PC-9 (cell line): ENCODE measurements at regions not wholly inside any gene's neighbourhood (a gene's known extent, or its start where the extent isn't known, plus 50 kb on each side); places are given as distances from the start of the nearest gene placed in this dataset.

Source experiments
- BruUV-seq: library from RNA; stranded (reverse); fragments of 400-500 nt; replicated peaks from 2 replicates; lab custom pipeline; 2021; lab: Mats Ljungman, UMichigan
- CTCF ChIA-PET: fragments of 300-600 bp; sonication (Branson Sonifier 250); formaldehyde crosslinking; loops from one replicate; lab custom pipeline; 2022; ENCODE audit warnings: antibody characterized with exemption; lab: Charles Lee
- POLR2A ChIA-PET: fragments of 300-600 bp; sonication (Branson Sonifier 250); formaldehyde crosslinking; loops from one replicate; lab custom pipeline; 2022; ENCODE audit warnings: antibody characterized with exemption; ENCODE audit not compliant: unreplicated experiment; lab: Charles Lee
- DNase-seq, 2 experiments: peaks; one replicate each; pipeline versions ENCODE4 v3.0.0 to v3.0.0-alpha.2; 2015 to 2022; ENCODE audit warnings: mixed read lengths in 1 of 2
- H2AFZ ChIP-seq: fragments of 200-600 bp; sonication (generic); 2 replicates; pipeline ENCODE4 v1.8.1; 2017; ENCODE audit warnings: antibody characterized with exemption
- H3F3A ChIP-seq: fragments of 200-600 bp; sonication (generic); 2 replicates; pipeline ENCODE4 v1.8.1; 2017; ENCODE audit warnings: antibody characterized with exemption, mild to moderate bottlenecking, low read depth; ENCODE audit not compliant: insufficient read depth
- H3K27ac ChIP-seq: fragments of 200-600 bp; sonication (generic); 2 replicates; pipeline ENCODE4 v1.6.1; 2016; ENCODE audit warnings: mixed run types
- H3K27me3 ChIP-seq: fragments of 200-600 bp; sonication (generic); 2 replicates; pipeline ENCODE4 v1.6.1; 2016; ENCODE audit warnings: low read depth, mixed run types; ENCODE audit not compliant: insufficient read depth
- H3K36me3 ChIP-seq: fragments of 200-600 bp; sonication (generic); 2 replicates; pipeline ENCODE4 v1.6.1; 2016; ENCODE audit warnings: low read depth, mixed run types
- H3K4me1 ChIP-seq: fragments of 200-600 bp; sonication (generic); replicated peaks from 2 replicates; pipeline ENCODE4 v1.6.1; 2016; ENCODE audit warnings: mixed run types; ENCODE audit not compliant: insufficient read depth
- H3K4me2 ChIP-seq: fragments of 200-600 bp; sonication (generic); 2 replicates; pipeline ENCODE4 v1.6.1; 2017; ENCODE audit warnings: mixed run types
- H3K4me3 ChIP-seq: fragments of 200-600 bp; sonication (generic); 2 replicates; pipeline ENCODE4 v1.6.1; 2016; ENCODE audit warnings: mixed run types
- H3K79me2 ChIP-seq: fragments of 200-600 bp; sonication (generic); 2 replicates; pipeline ENCODE4 v1.6.1; 2017; ENCODE audit warnings: low read depth, mixed run types
- H3K9me2 ChIP-seq: fragments of 200-600 bp; sonication (generic); 2 replicates; pipeline ENCODE4 v1.8.1; 2017; ENCODE audit warnings: mild to moderate bottlenecking; ENCODE audit not compliant: insufficient read depth
- H3K9me3 ChIP-seq: fragments of 200-600 bp; sonication (generic); 2 replicates; pipeline ENCODE4 v1.8.1; 2016; ENCODE audit warnings: low read depth; ENCODE audit not compliant: insufficient read depth
- H4K20me1 ChIP-seq: fragments of 200-600 bp; sonication (generic); 2 replicates; pipeline ENCODE4 v1.8.1; 2017; ENCODE audit not compliant: insufficient read depth
- EZH2 ChIP-seq: fragments of 200-600 bp; sonication (generic); IDR thresholded peaks from 2 replicates; pipeline ENCODE4 v1.8.0; 2017; ENCODE audit warnings: antibody characterized with exemption, low read depth
- intact Hi-C: fragments of 100-400 bp; cut with micrococcal nuclease; formaldehyde crosslinking; loops from one replicate; pipeline ENCODE4 v1.10.0; 2022; ENCODE audit not compliant: unreplicated experiment
- TF ChIP-seq, protein P1 (sequence below): fragments of 200-600 bp; sonication (generic); conservative IDR thresholded peaks from 2 replicates; pipeline ENCODE4 v1.6.1; 2017; ENCODE audit warnings: mixed run types, antibody characterized with exemption, mild to moderate bottlenecking, moderate library complexity

GRCh38 chr4:62804075-62804474 is 1603.9 kb downstream of the ADGRL3 start:
- no peak overlapping the region for H2AFZ ChIP-seq
- no peak for DNase-seq
- no peaks in the 10 kb centered on the region for H3K79me2 ChIP-seq
- H3F3A ChIP-seq, result no peaks in the 10 kb centered on the region
- intact Hi-C loops, result no loop called here
- no peak overlapping the region for H3K27ac ChIP-seq
- no peak overlapping the region for H3K4me3 ChIP-seq
- TF ChIP-seq, protein P1, sequence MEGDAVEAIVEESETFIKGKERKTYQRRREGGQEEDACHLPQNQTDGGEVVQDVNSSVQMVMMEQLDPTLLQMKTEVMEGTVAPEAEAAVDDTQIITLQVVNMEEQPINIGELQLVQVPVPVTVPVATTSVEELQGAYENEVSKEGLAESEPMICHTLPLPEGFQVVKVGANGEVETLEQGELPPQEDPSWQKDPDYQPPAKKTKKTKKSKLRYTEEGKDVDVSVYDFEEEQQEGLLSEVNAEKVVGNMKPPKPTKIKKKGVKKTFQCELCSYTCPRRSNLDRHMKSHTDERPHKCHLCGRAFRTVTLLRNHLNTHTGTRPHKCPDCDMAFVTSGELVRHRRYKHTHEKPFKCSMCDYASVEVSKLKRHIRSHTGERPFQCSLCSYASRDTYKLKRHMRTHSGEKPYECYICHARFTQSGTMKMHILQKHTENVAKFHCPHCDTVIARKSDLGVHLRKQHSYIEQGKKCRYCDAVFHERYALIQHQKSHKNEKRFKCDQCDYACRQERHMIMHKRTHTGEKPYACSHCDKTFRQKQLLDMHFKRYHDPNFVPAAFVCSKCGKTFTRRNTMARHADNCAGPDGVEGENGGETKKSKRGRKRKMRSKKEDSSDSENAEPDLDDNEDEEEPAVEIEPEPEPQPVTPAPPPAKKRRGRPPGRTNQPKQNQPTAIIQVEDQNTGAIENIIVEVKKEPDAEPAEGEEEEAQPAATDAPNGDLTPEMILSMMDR, result no peak
- TF ChIP-seq EZH2, result no peak
- no peaks in the 10 kb centered on the region for H3K4me1 ChIP-seq
- BruUV-seq, result no TSS peak
- no peaks in the 10 kb centered on the region for H4K20me1 ChIP-seq
- no peaks in the 10 kb centered on the region for H3K27me3 ChIP-seq
- no peaks in the 10 kb centered on the region for H3K9me3 ChIP-seq
- POLR2A ChIA-PET, result no interaction called here
- no peaks in the 10 kb centered on the region for H3K36me3 ChIP-seq
- H3K9me2 ChIP-seq, result no peaks in the 10 kb centered on the region
- H3K4me2 ChIP-seq, result no peak overlapping the region
- CTCF ChIA-PET, result no interaction called here

DNA sequence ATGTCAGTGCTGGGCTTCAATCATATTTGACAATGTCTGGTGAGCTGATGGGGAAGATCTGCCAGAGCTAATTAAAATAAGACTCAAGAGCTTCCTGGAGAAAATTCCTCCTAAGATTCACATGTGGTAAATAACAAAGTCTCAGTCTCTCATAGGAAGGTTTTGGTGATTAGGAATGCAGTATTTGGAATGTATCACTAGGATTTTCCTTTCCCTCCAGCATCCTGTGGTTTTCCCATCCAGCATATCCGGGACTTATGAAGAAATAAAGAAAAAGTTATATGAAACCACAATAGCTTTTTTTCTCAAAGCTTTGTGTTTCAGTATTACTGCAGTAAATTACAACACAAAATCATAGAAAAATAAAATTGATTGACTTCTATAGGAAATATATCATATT is 1597.1 kb downstream of the ADGRL3 start:
- intact Hi-C loops, result no loop called here
- ChIA-PET POLR2A (no interaction called here), CTCF (no interaction called here)
- no peaks in the 10 kb centered on the region for H3K9me3 ChIP-seq
- no peaks in the 10 kb centered on the region for H3F3A ChIP-seq
- no TSS peak for BruUV-seq
- no peak overlapping the region for H2AFZ ChIP-seq
- H4K20me1 ChIP-seq, result no peaks in the 10 kb centered on the region
- H3K27me3 ChIP-seq, result no peaks in the 10 kb centered on the region
- H3K4me3 ChIP-seq, result no peak overlapping the region
- no peaks in the 10 kb centered on the region for H3K36me3 ChIP-seq
- DNase-seq, result no peak
- TF ChIP-seq, protein P1, result no peak
- no peak for TF ChIP-seq EZH2
- no peaks in the 10 kb centered on the region for H3K79me2 ChIP-seq
- no peak overlapping the region for H3K27ac ChIP-seq
- H3K4me2 ChIP-seq, result no peak overlapping the region
- no peaks in the 10 kb centered on the region for H3K4me1 ChIP-seq
- H3K9me2 ChIP-seq, result no peaks in the 10 kb centered on the region

GRCh38 chr4:62791386-62791785 is 1591.3 kb downstream of the ADGRL3 start:
- H3K36me3 ChIP-seq, result no peaks in the 10 kb centered on the region
- no peaks in the 10 kb centered on the region for H3F3A ChIP-seq
- H3K4me3 ChIP-seq, result no peak overlapping the region
- intact Hi-C loops, result no loop called here
- H3K79me2 ChIP-seq, result no peaks in the 10 kb centered on the region
- H3K4me1 ChIP-seq, result no peaks in the 10 kb centered on the region
- H2AFZ ChIP-seq, result no peak overlapping the region
- H3K27me3 ChIP-seq, result no peaks in the 10 kb centered on the region
- DNase-seq, result no peak
- no peak for TF ChIP-seq EZH2
- TF ChIP-seq, protein P1, result no peak
- BruUV-seq, result no TSS peak
- no peak overlapping the region for H3K4me2 ChIP-seq
- H3K27ac ChIP-seq, result no peak overlapping the region
- H3K9me3 ChIP-seq, result no peaks in the 10 kb centered on the region
- ChIA-PET POLR2A (no interaction called here), CTCF (no interaction called here)
- H3K9me2 ChIP-seq, result no peaks in the 10 kb centered on the region
- H4K20me1 ChIP-seq, result no peaks in the 10 kb centered on the region
